ENCODE measurements at regions not wholly inside any gene's neighbourhood (a gene's known extent, or its start where the extent isn't known, plus 50 kb on each side); places are given as distances from the start of the nearest gene placed in this dataset.

DNA sequence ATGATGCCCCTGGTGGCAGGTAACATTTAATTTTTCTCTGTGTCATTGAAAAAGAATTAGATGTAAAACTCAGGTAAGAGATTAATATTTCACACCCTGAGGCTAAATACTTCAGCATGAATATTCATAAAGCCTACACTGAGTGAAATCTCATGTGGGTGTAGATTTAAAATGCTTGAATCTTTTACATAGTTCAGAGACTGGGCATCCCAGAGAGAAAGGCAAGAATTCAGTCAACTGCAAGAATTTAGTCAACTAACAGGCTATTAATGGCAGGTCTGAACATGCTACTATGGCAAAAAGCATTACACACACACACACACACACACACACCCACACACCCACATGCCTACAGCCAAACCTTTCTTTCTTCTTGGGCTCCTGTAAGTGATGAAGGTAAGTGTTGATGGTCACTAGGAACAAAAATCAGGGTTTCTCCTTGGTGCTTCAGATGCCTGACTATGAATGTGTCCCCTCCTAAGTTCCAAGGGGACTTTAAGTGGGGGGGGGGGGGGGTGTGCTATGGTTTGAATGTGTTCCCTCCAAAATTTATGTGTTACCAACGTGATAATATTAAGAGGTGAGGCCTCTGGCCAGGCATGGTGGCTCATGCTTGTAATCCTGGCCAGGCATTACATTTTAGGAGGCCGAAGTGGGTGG, 63.7 kb upstream of the PSMD7 start:
- DNase-seq (ENCODE audit: low read depth, low spot score) = no peak

DNA sequence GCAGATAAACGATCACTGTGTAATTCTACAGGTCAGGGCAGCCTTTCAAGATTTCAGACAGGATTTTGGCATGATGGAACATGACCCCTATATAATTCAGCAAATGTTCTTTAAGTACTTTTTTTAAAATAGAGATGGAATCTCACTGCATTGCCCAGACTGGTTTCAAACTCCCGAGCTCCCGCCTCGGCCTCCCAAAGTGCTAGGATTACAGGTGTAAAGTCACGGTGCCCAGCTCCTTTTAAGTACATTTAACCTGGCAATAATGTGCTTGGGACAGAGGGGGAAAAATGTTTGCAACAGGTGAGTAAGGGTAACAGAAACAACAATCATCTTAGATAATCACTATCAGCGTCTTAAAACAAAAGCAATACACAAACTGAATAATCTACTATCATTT, 66.5 kb upstream of the PSMD7 start:
- no peak for DNase-seq (ENCODE audit: low read depth, low spot score)

DNA sequence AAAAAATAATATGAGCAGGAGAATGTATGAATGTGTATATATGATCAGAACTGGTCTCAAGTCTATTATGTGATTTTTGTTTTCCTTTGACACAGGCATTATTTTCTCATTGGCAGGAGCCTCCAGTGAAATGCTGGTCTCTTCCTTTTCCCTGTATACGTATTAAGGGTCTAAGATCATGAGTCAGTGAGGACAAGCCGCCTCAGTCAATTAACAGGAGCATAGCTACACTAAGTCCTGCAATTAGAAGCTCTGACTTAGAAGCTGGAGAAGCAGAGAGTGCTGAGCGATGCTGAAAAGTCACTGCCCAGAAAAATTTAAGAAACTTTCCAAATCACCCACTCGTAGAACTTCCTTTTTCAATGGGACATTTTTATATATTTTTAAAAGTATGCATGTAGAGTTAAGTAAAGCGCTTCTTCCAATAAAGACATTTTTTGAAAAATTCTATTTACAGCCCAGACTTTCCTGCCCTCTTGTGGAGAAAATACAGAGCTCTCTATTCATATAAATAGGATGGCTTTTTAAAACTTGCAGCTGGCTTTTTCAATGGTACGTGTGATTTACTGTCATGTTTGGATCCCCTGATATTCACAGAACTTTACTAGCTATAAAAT, 70.2 kb upstream of the PSMD7 start:
- no peak for DNase-seq (ENCODE audit: low read depth, low spot score)

DNA sequence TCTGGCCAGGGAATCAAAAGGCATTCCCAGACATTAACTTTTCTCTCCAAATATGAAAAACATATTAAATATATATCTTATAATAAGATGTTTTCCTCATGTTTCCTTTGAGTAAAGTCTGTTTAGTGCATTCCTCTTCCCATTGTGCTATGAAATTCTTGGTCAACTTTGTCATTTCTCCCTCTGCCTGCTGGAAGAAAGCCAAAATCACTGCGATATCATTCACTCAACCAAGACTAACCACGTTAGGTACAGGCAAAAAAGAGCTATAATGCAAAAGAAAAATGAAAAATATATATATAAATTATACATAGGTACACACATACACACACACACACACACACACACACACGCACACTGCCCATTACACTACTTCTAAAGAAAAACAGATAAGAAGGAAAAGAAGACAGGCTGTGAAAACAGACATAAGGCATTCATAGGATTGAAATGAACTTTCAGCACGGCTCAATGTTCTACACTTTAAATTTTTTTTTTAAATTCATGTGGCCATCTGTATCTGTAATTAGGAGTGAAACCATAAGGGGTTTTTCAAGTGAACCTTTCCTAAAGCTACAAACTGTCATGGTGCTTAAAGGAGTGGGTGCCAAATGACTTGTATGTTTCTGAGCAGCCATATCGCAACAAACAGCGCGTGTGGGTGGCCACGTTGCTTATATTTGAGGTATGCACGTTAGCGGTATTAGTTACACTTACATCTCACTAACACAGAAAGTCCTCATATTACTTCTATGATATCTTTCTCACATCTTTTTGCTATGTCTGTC, 71.6 kb upstream of the PSMD7 start:
- peak; percentile 20 for DNase-seq (ENCODE audit: low read depth, low spot score)

DNA sequence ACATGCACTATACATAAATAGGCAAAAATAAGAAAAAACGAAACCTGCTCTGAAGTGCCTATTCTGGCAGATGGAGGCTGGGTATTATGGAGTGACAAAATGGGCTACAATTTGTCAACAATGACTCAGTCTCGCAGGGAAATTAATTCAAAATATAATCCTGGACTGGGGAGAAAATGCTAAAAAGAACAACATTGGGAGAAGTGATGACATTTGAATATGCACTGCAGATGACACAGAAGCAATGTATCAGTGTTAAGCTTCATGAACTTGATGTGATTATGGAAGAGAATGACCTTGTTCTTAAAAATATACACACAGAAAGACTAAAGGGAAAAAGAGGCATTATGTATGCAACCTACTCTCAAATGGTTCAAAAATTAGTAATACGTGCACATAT, 74.8 kb upstream of the PSMD7 start:
- no peak for DNase-seq (ENCODE audit: low read depth, low spot score)

DNA sequence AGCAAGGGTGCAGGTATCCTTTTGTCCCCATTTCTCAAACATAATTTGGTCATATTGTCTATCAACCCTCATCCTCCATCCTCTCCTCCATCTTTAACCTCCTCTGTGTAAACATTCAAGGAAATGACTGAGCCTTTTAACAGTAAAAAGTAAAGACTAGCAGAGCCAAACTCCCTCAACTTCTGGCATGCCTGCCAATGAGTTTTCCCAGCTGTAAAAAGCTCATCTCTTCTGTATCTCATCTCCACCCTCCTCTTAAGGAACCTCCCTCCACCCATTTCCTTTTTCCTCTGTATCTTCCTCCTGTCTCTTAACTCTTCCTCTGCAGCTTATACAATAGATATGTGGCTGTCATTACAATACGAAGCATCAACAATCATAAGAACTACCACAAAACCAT, 76.9 kb upstream of the PSMD7 start:
- DNase-seq (ENCODE audit: low read depth, low spot score) = no peak

DNA sequence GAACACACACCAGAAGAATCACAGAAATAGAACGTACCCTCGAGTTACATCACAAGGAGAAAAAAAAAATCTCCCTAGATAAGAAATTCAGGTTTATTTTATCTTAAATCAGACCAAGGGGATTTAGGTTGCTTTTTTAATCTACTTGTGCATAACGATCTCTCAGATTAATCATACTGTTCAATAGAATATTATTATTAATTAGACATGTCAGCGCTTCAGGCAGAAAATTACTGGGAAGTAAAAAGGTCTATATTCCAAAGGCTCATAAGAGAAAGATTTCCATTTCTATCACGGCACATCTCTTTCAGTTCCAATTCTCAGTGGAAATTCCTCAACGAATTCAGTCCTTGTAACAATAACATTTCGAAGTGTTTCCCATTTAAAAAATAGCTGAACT, 77.7 kb upstream of the PSMD7 start:
- DNase-seq (ENCODE audit: low read depth, low spot score) = no peak

DNA sequence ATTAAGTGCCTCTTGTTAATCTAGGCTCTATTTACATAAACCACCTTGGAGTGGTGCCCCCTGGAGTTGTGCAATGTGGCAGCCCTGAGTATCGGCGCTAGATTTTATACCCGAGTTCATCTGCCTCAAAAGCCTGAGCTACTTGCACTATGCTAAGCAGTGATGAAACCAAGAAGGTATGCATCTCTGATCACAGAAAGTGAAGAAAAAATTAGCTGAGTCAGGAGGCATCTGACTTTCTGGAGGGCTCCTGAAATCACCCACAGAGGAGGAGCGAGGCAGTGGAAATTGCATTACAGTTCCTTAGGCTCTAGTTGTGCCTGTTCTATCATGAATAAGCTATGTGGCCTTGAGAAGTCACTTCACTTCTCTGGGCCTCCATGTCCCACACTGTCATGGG, 80.3 kb upstream of the PSMD7 start:
- no peak for DNase-seq (ENCODE audit: low read depth, low spot score)

DNA sequence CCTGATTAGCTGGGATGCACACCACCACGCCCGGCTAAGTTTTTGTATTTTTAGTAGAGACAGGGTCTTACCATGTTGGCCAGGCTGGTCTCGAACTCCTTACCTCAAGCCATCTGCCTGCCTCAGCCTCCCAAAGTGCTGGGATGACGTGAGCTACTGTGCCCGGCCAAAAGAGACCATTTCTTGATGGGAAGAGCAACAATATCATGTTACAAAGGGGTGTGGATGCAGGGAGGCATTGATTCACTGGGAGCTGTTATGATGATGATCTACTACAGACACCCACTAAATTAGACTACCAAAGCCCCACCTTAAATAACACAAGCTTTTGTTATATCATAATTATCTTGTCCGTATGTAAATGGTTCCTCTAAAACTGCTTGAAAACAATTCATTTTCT, 81.4 kb upstream of the PSMD7 start:
- no peak for DNase-seq (ENCODE audit: low read depth, low spot score)

DNA sequence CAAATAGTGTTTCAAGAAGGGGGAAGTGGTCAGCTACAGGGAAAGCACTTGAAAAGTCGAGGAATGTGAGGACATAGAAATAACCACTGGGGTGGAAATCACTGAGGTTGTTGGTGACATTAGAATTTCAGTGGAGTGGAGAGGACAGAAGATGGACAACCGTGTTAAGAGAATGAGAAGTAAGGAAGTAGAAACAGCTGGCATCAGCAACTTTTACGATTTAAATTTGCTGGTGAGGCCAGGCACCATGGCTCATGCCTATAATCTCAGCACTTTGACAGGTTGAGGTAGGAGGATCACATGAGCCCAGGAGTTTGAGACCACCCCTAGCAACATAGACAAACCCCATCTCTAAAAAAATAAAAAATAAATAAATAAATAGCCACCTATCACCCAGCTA, 83.2 kb upstream of the PSMD7 start:
- DNase-seq (ENCODE audit: low read depth, low spot score) = no peak

DNA sequence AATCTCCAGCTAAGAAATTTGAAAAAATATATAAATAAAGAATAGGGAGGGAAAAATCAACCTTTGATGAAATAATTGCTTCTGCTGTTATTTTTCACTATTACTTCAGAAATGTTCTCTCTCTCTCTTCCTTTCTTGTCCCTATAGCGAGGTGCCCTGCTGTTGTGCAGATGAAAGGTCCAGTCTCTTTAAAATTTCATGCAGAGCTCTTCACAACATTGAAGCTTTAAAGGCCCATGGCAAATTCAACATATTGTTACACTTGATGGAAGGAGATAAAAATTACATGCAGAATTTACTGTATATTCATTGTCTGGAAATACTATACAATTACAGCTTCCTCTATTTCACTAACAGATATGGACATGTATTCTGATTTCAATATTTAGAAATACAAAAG, 86.4 kb upstream of the PSMD7 start:
- DNase-seq (ENCODE audit: low read depth, low spot score) = no peak

DNA sequence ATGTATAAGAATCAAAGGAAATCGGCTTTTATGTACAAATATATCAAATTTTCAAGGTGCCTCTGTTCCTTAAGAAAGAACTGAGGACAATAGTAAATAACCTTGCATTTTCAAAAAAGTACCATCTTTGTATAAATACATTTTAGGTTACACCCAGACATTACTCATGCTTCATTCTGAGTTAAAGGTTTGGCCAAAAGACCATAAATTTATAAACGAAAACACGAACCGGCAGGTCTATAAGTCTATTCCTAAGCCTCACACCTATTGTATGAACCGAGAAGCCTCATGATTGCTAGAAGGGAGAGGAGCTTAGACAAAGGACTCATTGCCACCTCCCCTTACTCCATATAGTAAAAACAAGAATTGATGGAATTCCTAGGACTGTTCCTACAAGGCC, 94.6 kb upstream of the PSMD7 start:
- DNase-seq (ENCODE audit: low read depth, low spot score) = no peak

DNA sequence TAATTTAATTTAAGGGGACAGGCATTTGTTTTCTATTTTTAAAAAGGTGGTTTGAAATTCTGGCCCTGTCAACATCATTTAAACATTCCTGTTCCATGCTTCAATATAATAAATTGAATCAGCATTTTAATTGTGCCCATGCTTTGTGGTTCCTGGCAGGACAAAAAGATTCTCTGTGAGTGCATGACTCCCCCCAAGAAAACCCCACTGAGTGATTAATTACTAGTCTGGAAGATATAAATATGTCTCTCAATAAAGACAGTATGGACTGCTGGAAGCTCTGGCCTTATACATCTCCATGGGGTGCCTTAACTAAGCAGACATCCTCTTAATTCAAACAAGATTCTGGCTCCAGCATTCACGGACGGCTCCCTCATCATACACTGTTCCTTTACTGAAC, 95.0 kb upstream of the PSMD7 start:
- DNase-seq (ENCODE audit: low read depth, low spot score) = no peak

DNA sequence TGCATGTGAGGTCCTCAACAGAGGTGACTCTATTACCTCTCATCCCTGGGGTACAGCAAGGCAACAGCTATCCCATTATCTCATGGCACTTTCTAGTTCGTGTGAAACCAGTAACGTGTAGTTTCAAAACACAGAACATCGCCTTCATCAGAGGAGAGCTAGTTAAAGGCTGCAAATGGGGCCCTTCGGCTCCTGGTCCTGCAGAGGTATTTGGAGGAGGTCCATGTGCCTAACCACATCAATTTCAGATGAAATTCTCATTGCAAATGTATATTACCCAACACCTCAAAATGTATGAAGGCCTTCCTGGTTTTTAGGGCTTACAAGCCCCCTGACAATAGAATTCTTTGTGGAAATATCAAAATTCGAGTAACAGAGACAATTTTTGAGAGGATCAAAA, 95.7 kb upstream of the PSMD7 start:
- DNase-seq (ENCODE audit: low read depth, low spot score) = no peak

DNA sequence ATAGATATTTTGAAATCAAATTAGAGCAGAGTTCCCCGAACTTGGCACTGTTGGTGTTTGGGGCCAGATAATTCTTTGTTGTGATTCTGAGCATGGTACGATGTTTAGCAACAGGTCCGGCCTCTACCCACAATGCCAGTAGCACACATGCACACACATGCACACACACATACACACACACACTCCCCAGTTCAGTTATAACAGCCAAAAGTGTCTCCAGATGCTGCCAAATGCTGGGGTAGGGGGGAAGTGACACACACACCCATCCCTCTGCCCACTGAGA, 96.8 kb upstream of the PSMD7 start:
- no peak for DNase-seq (ENCODE audit: low read depth, low spot score)

DNA sequence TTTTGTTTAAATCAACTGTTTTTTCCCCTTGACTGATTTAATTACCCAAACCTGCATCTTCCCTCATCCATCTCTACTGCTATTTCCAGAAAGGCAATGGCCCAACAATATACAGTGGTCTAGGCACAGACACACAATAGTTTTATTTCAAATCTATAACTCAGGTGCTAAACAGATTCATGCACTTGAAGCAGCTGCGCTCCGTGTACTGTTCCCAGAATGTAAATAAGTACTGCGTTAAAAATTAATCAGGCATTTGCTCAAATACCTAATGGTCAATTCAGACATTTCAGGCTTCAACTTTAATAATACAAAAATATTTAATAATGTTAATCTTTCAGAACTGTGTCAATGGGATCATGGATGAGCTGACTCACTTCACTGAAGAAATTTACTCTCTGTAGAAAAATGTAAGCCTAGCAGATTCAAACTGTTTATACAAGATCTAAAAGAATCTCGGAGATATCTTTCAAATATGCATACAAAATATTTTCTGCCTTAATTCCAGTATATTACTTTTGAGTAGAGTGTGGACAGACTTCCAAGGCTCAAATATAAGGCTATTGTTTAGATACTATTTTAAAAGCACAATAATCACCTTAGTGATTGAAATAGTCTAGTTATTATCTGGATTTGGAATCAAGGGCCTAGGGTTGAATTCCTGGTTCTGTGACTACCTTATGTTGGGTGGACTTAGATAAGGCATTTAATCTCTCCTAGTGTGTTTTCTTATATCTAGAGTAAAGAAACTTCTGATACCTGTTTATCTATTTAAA, 97.4 kb upstream of the PSMD7 start:
- DNase-seq (ENCODE audit: low read depth, low spot score) = no peak

DNA sequence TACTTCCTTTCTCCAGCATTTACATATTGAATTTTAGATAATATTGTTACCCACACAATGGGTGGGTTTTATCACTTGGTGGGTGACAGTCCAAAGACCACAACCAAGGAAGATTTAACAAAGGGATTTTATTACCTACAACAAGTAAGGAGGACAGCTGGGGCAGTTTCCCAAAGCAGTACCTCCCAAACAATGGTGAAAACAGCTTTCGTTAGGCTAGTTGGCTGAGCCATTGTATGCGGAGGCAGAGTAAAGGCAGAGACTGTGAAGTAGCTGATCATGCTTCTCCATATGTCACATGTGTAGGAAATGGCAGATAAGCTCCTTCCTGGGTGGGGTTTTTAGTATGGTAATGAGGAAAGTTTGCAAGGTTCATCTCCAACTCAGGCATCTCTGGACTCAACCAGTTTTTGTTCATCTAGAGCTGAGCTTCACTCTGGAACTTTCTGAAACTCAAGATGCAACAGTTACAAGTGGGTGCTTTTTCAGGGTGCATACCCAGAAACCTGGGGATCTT, 104.3 kb upstream of the PSMD7 start:
- DNase-seq (ENCODE audit: low read depth, low spot score) = no peak

DNA sequence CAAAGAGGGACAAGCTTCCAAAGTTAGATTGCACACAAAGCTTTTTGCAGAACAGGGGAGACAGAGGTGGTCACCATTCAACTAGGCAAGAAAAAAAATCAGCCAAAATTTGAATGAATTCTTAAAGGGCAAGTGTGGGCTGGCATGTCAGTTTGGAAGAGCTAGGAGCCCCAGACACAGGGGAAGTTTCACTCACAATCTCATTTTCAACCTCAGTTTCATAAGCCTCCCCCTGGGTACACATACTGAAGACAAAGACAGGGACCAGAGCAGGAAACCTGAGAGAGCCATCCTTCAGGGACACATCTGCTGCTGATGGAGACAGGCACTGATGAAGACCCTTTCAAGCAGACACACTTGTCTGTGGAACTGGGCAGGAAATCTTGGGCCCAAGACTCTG, 106.3 kb upstream of the PSMD7 start:
- no peak for DNase-seq (ENCODE audit: low read depth, low spot score)

DNA sequence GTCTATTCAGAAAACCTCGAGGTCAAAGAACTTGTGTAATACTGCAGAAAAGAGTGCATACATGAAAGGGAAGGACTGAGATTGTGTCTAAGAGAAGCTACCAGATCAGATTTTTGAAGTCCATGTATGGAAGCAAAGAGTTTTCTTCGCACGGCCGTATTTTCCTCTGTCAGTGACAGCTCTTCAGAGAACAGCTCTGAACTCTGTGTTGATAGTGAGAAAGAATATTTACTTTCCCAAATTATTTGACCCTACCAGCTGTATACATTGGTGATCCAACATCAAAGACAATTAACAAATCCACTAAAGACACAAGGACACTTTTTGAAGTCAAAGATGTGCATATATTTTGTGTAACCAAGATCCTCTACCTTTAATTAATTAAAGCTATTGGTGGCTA, 107.8 kb upstream of the PSMD7 start:
- DNase-seq (ENCODE audit: low read depth, low spot score) = no peak

DNA sequence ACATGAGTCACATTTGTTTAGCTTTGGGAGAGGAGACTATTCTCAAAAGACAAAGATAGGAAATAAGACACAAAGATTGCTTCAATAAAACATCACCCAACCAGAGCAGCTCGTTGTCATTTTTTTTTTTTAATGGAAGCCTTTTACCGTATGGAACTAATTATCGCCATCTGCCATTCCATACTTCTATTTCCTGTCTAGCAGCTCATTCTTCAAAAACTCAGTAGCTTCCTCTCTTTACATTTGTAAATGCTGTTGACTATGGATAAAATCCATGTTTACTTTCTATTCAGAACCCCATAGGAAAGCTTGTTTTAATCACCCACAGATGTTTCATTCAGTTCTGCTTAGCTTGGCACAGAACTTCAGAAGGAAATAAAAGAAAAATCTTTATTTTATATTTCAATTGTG, 110.0 kb upstream of the PSMD7 start:
- DNase-seq (ENCODE audit: low read depth, low spot score) = no peak

DNA sequence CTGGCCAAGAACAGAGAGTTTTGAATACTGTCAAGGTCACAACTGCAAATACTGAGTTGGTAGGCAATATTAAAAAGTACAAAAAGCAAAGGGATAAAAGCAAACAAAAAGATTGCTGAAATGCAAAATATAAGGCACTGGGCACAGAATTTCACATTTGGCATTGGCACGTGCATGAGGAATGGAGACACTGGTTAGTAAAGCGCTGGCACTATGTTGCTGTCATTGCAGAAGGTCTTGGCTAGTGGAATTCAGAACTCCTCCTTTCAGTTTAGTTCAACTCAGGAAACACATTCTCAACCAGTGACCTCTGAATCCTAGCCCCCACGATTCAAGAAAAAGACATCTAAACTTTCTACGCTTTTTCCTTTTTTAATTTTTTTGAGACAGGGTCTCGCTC, 111.8 kb upstream of the PSMD7 start:
- no peak for DNase-seq (ENCODE audit: low read depth, low spot score)
